ENCODE measurements at regions not wholly inside any gene's neighbourhood (a gene's known extent, or its start where the extent isn't known, plus 50 kb on each side); places are given as distances from the start of the nearest gene placed in this dataset.

DNA sequence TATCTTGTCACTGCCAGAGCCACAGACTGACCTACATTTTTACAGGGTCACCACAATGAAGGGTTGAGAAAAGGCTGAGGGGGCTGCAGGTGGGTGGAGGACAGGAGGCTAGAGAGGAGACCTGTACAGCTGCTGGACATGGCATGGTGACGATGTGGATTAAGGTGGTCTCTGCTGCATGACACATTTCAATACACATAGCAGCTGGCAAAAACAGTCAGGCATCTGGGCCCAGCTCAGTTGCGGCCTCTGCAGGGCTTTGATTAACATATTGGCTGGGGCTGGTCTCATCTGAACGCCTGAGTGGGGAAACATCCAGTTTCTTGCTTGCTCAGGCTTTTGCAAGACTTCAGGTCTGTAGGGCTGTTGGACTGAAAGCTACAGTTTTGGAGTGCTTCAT, 265.4 kb upstream of the FOXF1 start:
- no peak for TF ChIP-seq SPI1 (IDR thresholded peaks at IDR 0.05; ENCODE audit: low read depth, low read length)
- no peak for TF ChIP-seq TAF1 (IDR thresholded peaks at IDR 0.05; ENCODE audit: low read depth, low read length)
- no peak for TF ChIP-seq POU2F2 (IDR thresholded peaks at IDR 0.05; ENCODE audit: low read depth, low read length)
